NCI-H345 treated with DMSO at 0.1 percent for 48 hours (cell line): ENCODE measurements at regions not wholly inside any gene's neighbourhood (a gene's known extent, or its start where the extent isn't known, plus 50 kb on each side); places are given as distances from the start of the nearest gene placed in this dataset.
"Not testable (repeated sequence)": the region's sequence is repeated elsewhere in the genome, so short reads cannot be mapped to it uniquely, and the experiment has no call there.

Experiments used
- DNase-seq: peaks from one replicate; lab custom pipeline; 2025; ENCODE audit not compliant: unreplicated experiment; lab: John Stamatoyannopoulos, UW

DNA sequence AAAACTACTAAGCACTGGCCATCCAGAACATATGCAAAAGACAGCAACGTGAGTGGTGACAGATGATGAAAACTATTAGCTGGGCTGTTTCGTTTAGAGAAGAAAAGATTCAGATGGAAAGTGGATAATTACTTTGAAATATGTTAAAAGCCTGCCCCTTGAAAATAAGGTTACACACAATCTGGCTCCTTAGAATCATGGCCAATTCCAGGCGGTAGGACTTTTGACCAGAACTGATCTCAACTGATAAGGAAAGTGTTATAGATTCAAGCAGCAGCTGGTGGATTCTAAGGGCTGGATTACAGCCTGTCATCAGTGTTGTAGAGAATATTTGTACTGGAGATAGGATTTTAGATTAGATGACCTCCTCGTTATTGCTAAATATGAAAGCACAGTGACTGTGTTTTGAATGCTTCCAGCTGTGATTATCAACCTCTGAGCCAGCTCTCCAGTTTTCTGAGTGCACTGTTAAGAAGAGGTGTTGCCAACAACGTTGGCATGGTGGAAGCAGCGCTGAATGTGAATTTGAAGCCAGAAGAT is 75.1 kb downstream of the KBTBD2 start:
- DNase-seq = not testable (repeated sequence)

DNA sequence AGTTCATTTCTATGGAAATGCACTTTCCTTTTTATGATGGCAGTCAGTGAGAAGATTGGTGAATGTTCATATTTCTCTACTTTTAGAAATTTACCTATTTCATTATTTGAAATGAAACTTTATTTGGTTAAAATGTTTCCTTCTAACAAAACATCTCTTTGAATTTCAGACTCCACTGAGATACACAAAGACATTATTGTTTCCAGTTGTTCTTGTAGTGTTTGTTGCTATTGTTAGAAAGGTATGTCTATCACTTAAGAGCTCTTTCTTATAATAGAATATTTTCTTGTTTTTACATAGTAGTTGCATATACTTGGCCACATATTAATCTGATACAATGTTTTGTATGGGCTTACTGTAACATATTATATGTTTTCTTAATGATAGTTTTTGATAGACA is 76.8 kb downstream of the KBTBD2 start:
- DNase-seq = not testable (repeated sequence)

DNA sequence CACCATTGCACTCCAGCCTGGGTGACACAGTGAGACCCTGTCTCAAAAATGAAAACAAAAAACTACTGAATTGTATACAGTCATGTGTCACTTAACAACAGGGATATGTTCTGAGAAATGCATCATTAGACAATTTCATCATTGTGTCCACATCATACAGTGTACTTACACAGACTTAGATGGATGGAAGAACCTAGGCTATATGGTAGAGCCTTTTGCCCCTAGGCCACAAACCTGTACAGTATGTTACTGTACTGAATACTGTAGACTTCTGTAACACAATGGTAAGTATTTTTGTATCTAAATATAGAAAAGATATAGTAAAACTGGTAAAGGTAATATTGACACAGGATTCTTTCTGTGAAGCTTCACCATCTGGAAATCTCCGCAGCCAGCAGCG is 81.7 kb downstream of the KBTBD2 start:
- DNase-seq = no peak

DNA sequence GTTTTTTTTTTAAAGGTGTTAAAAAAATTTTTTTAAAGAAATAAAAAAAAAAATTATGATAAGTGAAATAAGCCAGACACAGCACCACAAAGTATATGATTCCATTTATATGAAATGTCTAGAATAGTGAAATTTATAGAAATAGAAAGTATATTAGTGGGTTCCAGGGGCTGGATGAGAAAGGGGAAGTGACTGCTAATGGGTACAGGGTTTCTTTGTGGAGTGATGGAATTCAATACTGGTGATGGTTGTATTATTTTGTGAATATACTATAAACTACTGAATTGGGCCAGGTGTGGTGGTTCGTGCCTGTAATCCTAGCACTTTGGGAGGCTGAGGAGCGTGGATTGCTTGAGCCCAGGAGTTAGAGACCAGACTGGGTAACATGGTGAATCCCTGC is 82.2 kb downstream of the KBTBD2 start:
- no peak for DNase-seq

GRCh38 chr7:32803406-32804141 is 88.0 kb downstream of the KBTBD2 start:
- DNase-seq = no peak

DNA sequence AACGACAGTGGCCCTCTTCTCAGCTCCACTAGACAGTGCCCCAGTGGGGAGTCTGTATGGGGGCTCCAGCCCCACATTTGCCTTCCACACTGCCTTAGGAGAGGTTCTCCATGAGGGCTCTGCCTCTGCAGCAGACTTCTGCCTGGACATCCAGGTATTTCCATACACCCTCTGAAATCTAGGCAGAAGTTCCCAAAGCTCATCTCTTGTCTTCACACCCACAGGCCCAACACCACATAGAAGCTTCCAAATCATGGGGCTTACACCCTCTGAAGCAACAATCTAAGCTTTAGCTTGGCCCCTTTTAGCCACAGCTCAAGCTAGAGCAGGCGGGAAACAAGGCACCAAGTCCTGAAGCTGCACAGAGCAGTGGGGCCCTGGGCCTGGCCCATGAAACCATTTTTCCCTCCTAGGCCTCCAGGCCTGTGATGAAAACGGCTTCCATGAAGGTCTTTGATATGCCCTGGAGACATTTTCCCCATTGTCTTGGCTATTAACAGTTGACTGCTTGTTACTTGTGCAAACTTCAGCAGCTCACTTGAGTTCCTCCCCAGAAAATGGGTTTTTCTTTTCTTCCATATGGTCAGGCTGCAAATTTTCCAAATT is 89.2 kb downstream of the KBTBD2 start:
- DNase-seq = no peak

- not testable (repeated sequence) for DNase-seq
These were observed 98.5 kb downstream of the KBTBD2 start for GRCh38 chr7:32793053-32793452.

DNA sequence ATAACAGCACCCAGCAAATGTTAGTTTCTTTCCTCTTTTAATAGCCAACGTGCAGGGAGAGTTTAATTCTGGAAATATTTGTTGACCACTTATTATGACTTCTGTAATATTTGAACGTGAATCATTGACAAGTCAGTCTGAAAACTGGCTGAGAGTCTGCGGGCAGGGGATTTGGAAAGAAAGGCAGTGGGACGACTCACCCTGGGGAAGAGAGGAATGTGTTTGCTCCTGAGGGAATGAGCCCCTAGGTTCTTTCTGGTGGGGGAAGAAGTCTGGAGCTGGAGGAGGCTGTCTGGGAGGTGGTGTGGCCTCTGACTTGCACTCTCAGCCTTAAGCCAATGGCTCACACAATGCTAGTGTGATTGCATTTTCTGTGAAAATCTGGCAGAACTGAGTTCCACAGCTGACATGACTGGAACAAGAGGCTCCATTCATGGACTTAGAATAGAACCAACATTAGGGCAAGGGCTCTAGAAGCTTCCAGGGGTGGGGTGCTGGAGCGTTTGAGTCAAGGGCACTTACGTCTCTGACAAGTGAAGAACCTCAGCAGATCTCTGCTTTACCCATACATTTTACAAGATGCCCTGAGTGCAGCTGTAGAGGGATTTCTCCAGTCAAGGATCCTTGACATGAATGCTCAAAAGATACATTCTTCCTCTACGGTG is 100.7 kb downstream of the KBTBD2 start:
- not testable (repeated sequence) for DNase-seq

DNA sequence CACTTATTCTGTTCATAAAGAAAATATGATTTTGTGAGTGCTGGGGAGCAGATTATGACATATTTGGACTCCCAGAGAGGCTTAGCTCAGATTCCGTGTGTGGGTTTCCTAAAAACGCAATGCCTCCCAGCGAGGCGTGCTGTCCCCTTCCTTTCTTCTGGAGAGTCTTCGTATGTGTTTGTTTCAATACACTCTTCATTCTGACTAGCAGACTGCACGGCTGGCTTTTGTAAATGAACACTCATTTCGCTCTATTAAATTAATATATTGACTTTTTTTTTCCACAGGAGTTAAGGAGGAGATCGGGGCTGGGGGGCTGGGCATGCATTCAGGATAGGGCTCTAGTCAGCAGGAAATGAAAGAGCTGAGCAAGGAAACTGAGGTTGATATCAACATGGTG is 102.3 kb downstream of the KBTBD2 start:
- DNase-seq = not testable (repeated sequence)

GRCh38 chr7:32788174-32788573 is 103.4 kb downstream of the KBTBD2 start:
- not testable (repeated sequence) for DNase-seq

GRCh38 chr7:32785365-32785944 is 106.1 kb downstream of the KBTBD2 start:
- peak; percentile 70 for DNase-seq

GRCh38 chr7:32779895-32780294 is 111.7 kb downstream of the KBTBD2 start:
- DNase-seq = not testable (repeated sequence)

DNA sequence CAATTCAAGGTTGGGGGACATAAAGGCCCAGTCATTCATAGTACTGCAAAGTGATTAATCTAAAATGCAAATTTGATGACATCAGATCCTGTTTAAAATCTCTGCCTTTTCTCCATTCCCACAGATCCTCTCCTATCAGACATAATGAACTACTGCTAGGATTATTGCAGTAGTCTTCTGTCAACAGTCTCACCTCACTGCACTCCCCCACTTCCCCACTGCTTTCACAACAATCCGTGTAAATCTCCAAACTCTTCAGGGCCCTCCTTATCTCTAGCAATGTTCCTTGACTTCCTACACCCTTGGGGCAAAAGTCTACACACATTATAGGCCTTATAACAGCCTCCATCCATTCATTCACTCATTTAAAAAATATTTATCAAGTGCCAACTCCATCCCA is 112.4 kb downstream of the KBTBD2 start:
- DNase-seq = no peak

GRCh38 chr7:32777041-32777666 is 114.4 kb downstream of the KBTBD2 start:
- not testable (repeated sequence) for DNase-seq

GRCh38 chr7:32776318-32776717 is 115.2 kb downstream of the KBTBD2 start:
- not testable (repeated sequence) for DNase-seq

DNA sequence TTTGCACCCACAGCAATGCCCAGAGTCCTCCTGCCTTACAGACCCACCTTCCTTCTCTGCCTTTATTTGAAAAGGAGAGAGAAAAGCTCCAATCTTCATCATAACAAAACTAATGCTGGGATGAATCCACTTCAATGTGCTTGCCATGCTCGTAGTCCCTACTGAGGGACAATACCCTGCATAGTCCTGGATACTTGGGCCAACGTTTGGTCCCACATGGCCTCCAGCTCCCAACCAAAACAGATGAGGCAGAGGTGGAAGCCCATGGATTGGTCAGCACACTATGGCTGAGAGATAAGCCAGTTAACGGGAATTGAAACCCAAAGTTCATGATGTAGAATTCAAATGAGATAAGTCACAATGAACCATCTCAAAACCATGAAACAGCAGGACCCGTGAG is 115.8 kb downstream of the KBTBD2 start:
- not testable (repeated sequence) for DNase-seq

- no peak for DNase-seq
These were observed 117.0 kb downstream of the KBTBD2 start for GRCh38 chr7:32774541-32774951.

DNA sequence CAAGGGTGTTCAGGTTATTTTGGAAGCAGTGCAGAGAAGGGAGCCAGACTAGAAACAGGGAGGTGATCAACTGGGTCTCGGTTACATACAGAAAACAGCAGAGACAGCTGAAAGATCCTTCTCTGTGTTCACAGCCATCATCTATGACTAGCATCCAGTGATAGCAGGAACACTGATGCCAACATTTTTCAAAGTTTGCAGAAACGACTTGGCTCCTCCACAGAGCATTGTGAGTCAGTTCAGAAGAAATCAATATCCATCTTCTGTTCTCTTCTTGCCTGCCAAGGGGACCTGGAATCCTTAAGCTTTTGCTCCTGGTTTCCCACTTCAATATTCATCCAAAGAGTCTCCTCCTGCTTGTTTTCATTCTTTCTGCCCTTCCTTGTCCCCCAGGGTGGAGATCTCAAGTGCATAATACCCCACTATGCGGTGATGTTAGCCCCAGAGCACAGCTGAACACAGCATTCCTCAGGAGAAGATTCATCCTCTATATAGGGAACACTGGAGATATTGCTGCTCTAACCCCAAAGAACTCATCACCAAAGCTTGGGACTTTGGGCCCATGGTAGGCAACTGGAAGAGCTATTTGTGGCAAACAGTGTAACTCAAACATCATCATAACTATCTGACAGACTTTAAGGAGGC is 122.6 kb downstream of the KBTBD2 start:
- not testable (repeated sequence) for DNase-seq

DNA sequence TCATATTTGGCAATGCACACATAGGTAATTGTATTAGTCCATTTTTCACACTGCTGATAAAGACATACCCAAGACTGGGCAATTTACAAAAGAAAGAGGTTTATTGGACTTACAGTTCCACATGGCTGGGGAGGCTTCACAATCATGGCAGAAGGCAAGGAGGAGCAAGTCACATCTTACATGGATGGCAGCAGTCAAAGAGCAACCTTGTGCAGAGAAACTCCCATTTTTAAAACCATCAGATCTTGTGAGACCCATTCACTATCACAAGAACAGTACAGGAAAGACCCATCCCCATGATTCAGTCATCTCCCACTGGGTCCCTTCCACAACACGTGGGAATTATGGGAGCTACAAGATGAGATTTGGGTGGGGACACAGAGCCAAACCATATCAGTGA is 123.2 kb downstream of the KBTBD2 start:
- not testable (repeated sequence) for DNase-seq

GRCh38 chr7:32765649-32766251 is 125.8 kb downstream of the KBTBD2 start:
- DNase-seq = not testable (repeated sequence)
